DOHH2 (cell line): ENCODE measurements at regions not wholly inside any gene's neighbourhood (a gene's known extent, or its start where the extent isn't known, plus 50 kb on each side); places are given as distances from the start of the nearest gene placed in this dataset.

Source experiments
- H3F3A ChIP-seq: fragments of 200-600 bp; sonication (generic), shearing (Covaris generic); 2 replicates; pipeline ENCODE4 v1.6.0; 2016; ENCODE audit warnings: antibody characterized with exemption, mild to moderate bottlenecking; ENCODE audit not compliant: control insufficient read depth, insufficient read depth
- H3K27ac ChIP-seq: fragments of 200-600 bp; sonication (generic); 2 replicates; pipeline ENCODE4 v1.5.1; 2014; ENCODE audit warnings: low read depth, mild to moderate bottlenecking, low read length, moderate library complexity
- H3K27me3 ChIP-seq: fragments of 200-600 bp; sonication (generic); 2 replicates; pipeline ENCODE4 v1.6.1; 2014; ENCODE audit warnings: mild to moderate bottlenecking, low read length, mixed read lengths; ENCODE audit not compliant: control insufficient read depth
- H3K36me3 ChIP-seq: fragments of 200-600 bp; sonication (generic); 2 replicates; pipeline ENCODE4 v1.6.1; 2014; ENCODE audit warnings: mild to moderate bottlenecking, low read length, moderate library complexity, mixed read lengths; ENCODE audit not compliant: control insufficient read depth
- H3K4me1 ChIP-seq: fragments of 200-600 bp; sonication (generic); 2 replicates; pipeline ENCODE4 v1.6.1; 2014; ENCODE audit warnings: mild to moderate bottlenecking, low read length, mixed read lengths; ENCODE audit not compliant: control insufficient read depth
- H3K4me2 ChIP-seq: fragments of 200-600 bp; sonication (generic); 2 replicates; pipeline ENCODE4 v1.6.0; 2014; ENCODE audit warnings: mild to moderate bottlenecking, low read length, moderate library complexity
- H3K4me3 ChIP-seq: fragments of 200-600 bp; sonication (generic); 2 replicates; pipeline ENCODE4 v1.5.1; 2014; ENCODE audit warnings: mild to moderate bottlenecking, low read length, mixed read lengths
- H3K79me2 ChIP-seq: fragments of 200-600 bp; sonication (generic); 2 replicates; pipeline ENCODE4 v1.6.1; 2014; ENCODE audit warnings: mild to moderate bottlenecking, low read length, mixed read lengths; ENCODE audit not compliant: control insufficient read depth
- H3K9me2 ChIP-seq: fragments of 200-600 bp; sonication (generic); replicated peaks from 2 replicates; pipeline ENCODE4 v1.6.1; 2014; ENCODE audit warnings: mild to moderate bottlenecking, low read length, mixed read lengths; ENCODE audit not compliant: control insufficient read depth
- H3K9me3 ChIP-seq: fragments of 200-600 bp; sonication (generic); 2 replicates; pipeline ENCODE4 v1.6.1; 2014; ENCODE audit warnings: antibody characterized with exemption, low read length, mixed read lengths; ENCODE audit not compliant: control insufficient read depth, insufficient read depth
- H4K20me1 ChIP-seq: fragments of 200-600 bp; sonication (generic); 2 replicates; pipeline ENCODE4 v1.6.0; 2014; ENCODE audit warnings: low read depth, mild to moderate bottlenecking, antibody characterized with exemption, low read length, moderate library complexity; ENCODE audit not compliant: control insufficient read depth, insufficient read depth
- EZH2phosphoT487 ChIP-seq: fragments of 200-600 bp; sonication (generic); IDR thresholded peaks from 2 replicates; pipeline ENCODE4 v1.6.1; 2017; ENCODE audit warnings: borderline replicate concordance, mild to moderate bottlenecking, antibody characterized with exemption, low read length, moderate library complexity, mixed read lengths
- TF ChIP-seq, protein P1 (sequence below): fragments of 200-600 bp; sonication (generic); IDR thresholded peaks from one replicate; pipeline ENCODE4 v1.5.1; 2014; ENCODE audit warnings: antibody characterized with exemption, mild to moderate bottlenecking, low read depth, low read length; ENCODE audit not compliant: poor library complexity, severe bottlenecking

DNA sequence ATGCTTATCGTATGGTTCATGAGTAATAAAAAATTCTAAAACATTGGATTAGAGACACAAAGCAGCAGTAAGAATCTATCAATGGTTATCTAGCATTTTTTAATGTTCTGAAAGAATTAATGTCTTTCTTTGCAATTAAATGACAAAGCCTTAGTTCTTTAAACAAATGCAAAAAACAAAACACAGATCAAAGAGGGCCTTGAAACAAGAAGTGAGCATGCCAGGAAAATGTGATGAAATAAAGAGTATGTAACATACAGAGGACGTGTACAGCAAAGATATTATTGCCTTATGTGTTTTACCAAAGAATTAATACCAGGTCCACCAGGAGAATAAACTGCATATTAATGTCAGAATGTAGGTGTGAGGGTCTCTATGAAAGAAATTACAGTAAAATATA is 812.3 kb upstream of the GRAMD2B start:
- Histone ChIP-seq H3K36me3 (no peaks in the 10 kb centered on the region), H3K4me3 (no peak overlapping the region), H3K27ac (no peak overlapping the region), H3K9me2 (no peaks in the 10 kb centered on the region), H4K20me1 (no peaks in the 10 kb centered on the region), H3F3A (no peaks in the 10 kb centered on the region), H3K27me3 (no peaks in the 10 kb centered on the region), H3K79me2 (no peaks in the 10 kb centered on the region), H3K4me1 (0 out of 2 replicates have a peak, but pooled peaks cover 3% of the 10 kb centered on the region), H3K4me2 (no peak overlapping the region), H3K9me3 (no peaks in the 10 kb centered on the region)
- TF ChIP-seq EZH2phosphoT487 = no peak
- TF ChIP-seq, protein P1, sequence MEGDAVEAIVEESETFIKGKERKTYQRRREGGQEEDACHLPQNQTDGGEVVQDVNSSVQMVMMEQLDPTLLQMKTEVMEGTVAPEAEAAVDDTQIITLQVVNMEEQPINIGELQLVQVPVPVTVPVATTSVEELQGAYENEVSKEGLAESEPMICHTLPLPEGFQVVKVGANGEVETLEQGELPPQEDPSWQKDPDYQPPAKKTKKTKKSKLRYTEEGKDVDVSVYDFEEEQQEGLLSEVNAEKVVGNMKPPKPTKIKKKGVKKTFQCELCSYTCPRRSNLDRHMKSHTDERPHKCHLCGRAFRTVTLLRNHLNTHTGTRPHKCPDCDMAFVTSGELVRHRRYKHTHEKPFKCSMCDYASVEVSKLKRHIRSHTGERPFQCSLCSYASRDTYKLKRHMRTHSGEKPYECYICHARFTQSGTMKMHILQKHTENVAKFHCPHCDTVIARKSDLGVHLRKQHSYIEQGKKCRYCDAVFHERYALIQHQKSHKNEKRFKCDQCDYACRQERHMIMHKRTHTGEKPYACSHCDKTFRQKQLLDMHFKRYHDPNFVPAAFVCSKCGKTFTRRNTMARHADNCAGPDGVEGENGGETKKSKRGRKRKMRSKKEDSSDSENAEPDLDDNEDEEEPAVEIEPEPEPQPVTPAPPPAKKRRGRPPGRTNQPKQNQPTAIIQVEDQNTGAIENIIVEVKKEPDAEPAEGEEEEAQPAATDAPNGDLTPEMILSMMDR = no peak

DNA sequence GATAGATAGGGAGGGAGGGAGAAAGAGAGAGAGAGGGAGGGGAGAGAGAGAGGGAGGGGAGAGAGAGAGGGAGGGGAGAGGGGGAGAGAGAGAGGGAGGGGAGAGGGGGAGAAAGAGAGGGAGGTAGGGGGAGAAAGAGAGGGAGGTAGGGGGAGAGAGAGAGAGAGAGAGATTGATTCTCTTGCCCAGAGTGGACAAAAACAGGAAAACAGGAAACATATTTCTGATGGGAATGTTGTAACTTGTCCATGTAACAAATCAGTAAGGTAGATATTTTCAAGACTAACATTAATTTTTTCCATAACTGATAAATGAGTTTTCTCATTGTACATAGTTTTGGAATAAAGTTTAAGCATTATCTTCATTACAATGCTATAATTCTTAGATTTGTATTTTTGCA is 811.7 kb upstream of the GRAMD2B start:
- no peak for TF ChIP-seq EZH2phosphoT487
- TF ChIP-seq, protein P1 = no peak
- Histone ChIP-seq H3K9me2 (no peaks in the 10 kb centered on the region), H3F3A (no peaks in the 10 kb centered on the region)

DNA sequence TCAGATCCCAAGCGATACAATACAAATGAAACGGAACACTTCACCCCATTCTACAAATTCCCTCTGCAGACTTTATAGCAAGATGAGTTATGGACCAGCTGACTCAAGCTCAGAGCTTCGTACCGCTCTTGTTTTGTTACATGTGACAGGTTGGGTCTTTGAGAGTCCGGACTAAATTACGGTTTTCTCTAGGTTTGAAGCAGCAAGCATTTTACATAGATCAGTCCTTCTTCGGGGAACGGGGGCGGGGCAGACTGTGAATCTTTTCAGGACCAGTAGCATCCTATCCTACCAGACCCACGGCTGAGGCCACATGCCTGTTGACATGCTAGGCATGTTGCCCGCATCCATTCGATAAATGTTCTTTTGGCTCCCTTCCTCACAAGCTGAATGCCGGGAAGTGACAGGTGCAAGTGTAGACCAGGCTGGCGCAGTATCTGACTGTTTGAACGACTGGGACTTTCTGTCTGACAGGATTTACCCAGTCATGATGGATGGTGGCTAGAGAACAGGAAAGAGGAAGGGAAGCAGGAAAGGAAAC is 811.0 kb upstream of the GRAMD2B start:
- no peaks in the 10 kb centered on the region for H3K9me3 ChIP-seq
- H3K79me2 ChIP-seq = no peaks in the 10 kb centered on the region
- H3K27ac ChIP-seq = no peak overlapping the region
- no peaks in the 10 kb centered on the region for H3K36me3 ChIP-seq
- no peak overlapping the region for H3K4me3 ChIP-seq
- no peak for TF ChIP-seq EZH2phosphoT487
- TF ChIP-seq, protein P1 = no peak
- 0 out of 2 replicates have a peak, but pooled peaks cover 3% of the 10 kb centered on the region for H3K4me1 ChIP-seq
- H3K27me3 ChIP-seq = no peaks in the 10 kb centered on the region
- H3K4me2 ChIP-seq = no peak overlapping the region
- no peaks in the 10 kb centered on the region for H4K20me1 ChIP-seq
- H3K9me2 ChIP-seq = no peaks in the 10 kb centered on the region
- no peaks in the 10 kb centered on the region for H3F3A ChIP-seq

More for the DNA sequence above, 811.7 kb upstream of the GRAMD2B start:
- Histone ChIP-seq H3K27me3 (no peaks in the 10 kb centered on the region), H3K79me2 (no peaks in the 10 kb centered on the region), H3K36me3 (no peaks in the 10 kb centered on the region), H4K20me1 (no peaks in the 10 kb centered on the region), H3K27ac (no peak overlapping the region), H3K9me3 (no peaks in the 10 kb centered on the region), H3K4me1 (0 out of 2 replicates have a peak, but pooled peaks cover 3% of the 10 kb centered on the region), H3K4me3 (no peak overlapping the region), H3K4me2 (no peak overlapping the region)
